ENCODE measurements at regions not wholly inside any gene's neighbourhood (a gene's known extent, or its start where the extent isn't known, plus 50 kb on each side); places are given as distances from the start of the nearest gene placed in this dataset.
"Not testable (repeated sequence)": the region's sequence is repeated elsewhere in the genome, so short reads cannot be mapped to it uniquely, and the experiment has no call there.

GRCh38 chr2:144125751-144126150 is 394.2 kb downstream of the ZEB2 start:
- no peak overlapping the region for H3K4me3 ChIP-seq (ENCODE audit: insufficient read length, low read depth)
- H3K9me3 ChIP-seq (ENCODE audit: insufficient read depth, low read length), result no peaks in the 10 kb centered on the region
- H3K27me3 ChIP-seq (ENCODE audit: insufficient read depth, insufficient read length), result no peaks in the 10 kb centered on the region
- no peaks in the 10 kb centered on the region for H3K36me3 ChIP-seq (ENCODE audit: insufficient read depth, insufficient read length, low read length)
- no peaks in the 10 kb centered on the region for H3K4me1 ChIP-seq (ENCODE audit: insufficient read depth, insufficient read length)
- TF ChIP-seq SUZ12 (IDR thresholded peaks at IDR 0.05; ENCODE audit: extremely low read depth, insufficient read depth, insufficient read length) (no peak), ZNF274 (IDR thresholded peaks at IDR 0.05; ENCODE audit: low read depth, low read length) (no peak), YY1 (IDR thresholded peaks at IDR 0.05; ENCODE audit: insufficient read depth, insufficient read length) (no peak)
- no peak for DNase-seq (ENCODE audit: low read depth, low spot score)
- no peak overlapping the region for H3K9ac ChIP-seq (ENCODE audit: insufficient read length, low read depth)

- TF ChIP-seq ZNF274 (IDR thresholded peaks at IDR 0.05; ENCODE audit: low read depth, low read length) (no peak), SUZ12 (IDR thresholded peaks at IDR 0.05; ENCODE audit: extremely low read depth, insufficient read depth, insufficient read length) (no peak), YY1 (IDR thresholded peaks at IDR 0.05; ENCODE audit: insufficient read depth, insufficient read length) (no peak)
- H3K4me3 ChIP-seq (ENCODE audit: insufficient read length, low read depth), result no peak overlapping the region
- no peak for DNase-seq (ENCODE audit: low read depth, low spot score)
These were observed 395.0 kb downstream of the ZEB2 start for GRCh38 chr2:144124882-144125281.

GRCh38 chr2:144120487-144120886 is 399.4 kb downstream of the ZEB2 start:
- no peaks in the 10 kb centered on the region for H3K9me3 ChIP-seq (ENCODE audit: insufficient read depth, low read length)
- no peak overlapping the region for H3K4me3 ChIP-seq (ENCODE audit: insufficient read length, low read depth)
- H3K36me3 ChIP-seq (ENCODE audit: insufficient read depth, insufficient read length, low read length), result no peaks in the 10 kb centered on the region
- no peak overlapping the region for H3K9ac ChIP-seq (ENCODE audit: insufficient read length, low read depth)
- DNase-seq (ENCODE audit: low read depth, low spot score), result no peak
- TF ChIP-seq SUZ12 (IDR thresholded peaks at IDR 0.05; ENCODE audit: extremely low read depth, insufficient read depth, insufficient read length) (no peak), ZNF274 (IDR thresholded peaks at IDR 0.05; ENCODE audit: low read depth, low read length) (no peak), YY1 (IDR thresholded peaks at IDR 0.05; ENCODE audit: insufficient read depth, insufficient read length) (no peak)
- no peaks in the 10 kb centered on the region for H3K4me1 ChIP-seq (ENCODE audit: insufficient read depth, insufficient read length)
- no peaks in the 10 kb centered on the region for H3K27me3 ChIP-seq (ENCODE audit: insufficient read depth, insufficient read length)

More at GRCh38 chr2:144124882-144125281, 395.0 kb downstream of the ZEB2 start:
- no peaks in the 10 kb centered on the region for H3K27me3 ChIP-seq (ENCODE audit: insufficient read depth, insufficient read length)
- no peaks in the 10 kb centered on the region for H3K4me1 ChIP-seq (ENCODE audit: insufficient read depth, insufficient read length)
- H3K9me3 ChIP-seq (ENCODE audit: insufficient read depth, low read length), result no peaks in the 10 kb centered on the region
- H3K36me3 ChIP-seq (ENCODE audit: insufficient read depth, insufficient read length, low read length), result no peaks in the 10 kb centered on the region
- H3K9ac ChIP-seq (ENCODE audit: insufficient read length, low read depth), result no peak overlapping the region

GRCh38 chr2:144117086-144117485 is 402.8 kb downstream of the ZEB2 start:
- no peaks in the 10 kb centered on the region for H3K9me3 ChIP-seq (ENCODE audit: insufficient read depth, low read length)
- H3K4me1 ChIP-seq (ENCODE audit: insufficient read depth, insufficient read length), result no peaks in the 10 kb centered on the region
- DNase-seq (ENCODE audit: low read depth, low spot score), result no peak
- H3K27me3 ChIP-seq (ENCODE audit: insufficient read depth, insufficient read length), result no peaks in the 10 kb centered on the region
- H3K4me3 ChIP-seq (ENCODE audit: insufficient read length, low read depth), result no peak overlapping the region
- TF ChIP-seq YY1 (IDR thresholded peaks at IDR 0.05; ENCODE audit: insufficient read depth, insufficient read length) (no peak), SUZ12 (IDR thresholded peaks at IDR 0.05; ENCODE audit: extremely low read depth, insufficient read depth, insufficient read length) (no peak), ZNF274 (IDR thresholded peaks at IDR 0.05; ENCODE audit: low read depth, low read length) (no peak)
- no peaks in the 10 kb centered on the region for H3K36me3 ChIP-seq (ENCODE audit: insufficient read depth, insufficient read length, low read length)
- no peak overlapping the region for H3K9ac ChIP-seq (ENCODE audit: insufficient read length, low read depth)

- Histone ChIP-seq H3K4me3 (ENCODE audit: insufficient read length, low read depth) (no peak overlapping the region), H3K4me1 (ENCODE audit: insufficient read depth, insufficient read length) (no peaks in the 10 kb centered on the region), H3K9me3 (ENCODE audit: insufficient read depth, low read length) (no peaks in the 10 kb centered on the region), H3K9ac (ENCODE audit: insufficient read length, low read depth) (no peak overlapping the region), H3K36me3 (ENCODE audit: insufficient read depth, insufficient read length, low read length) (no peaks in the 10 kb centered on the region), H3K27me3 (ENCODE audit: insufficient read depth, insufficient read length) (no peaks in the 10 kb centered on the region)
- no peak for DNase-seq (ENCODE audit: low read depth, low spot score)
- TF ChIP-seq SUZ12 (IDR thresholded peaks at IDR 0.05; ENCODE audit: extremely low read depth, insufficient read depth, insufficient read length) (no peak), ZNF274 (IDR thresholded peaks at IDR 0.05; ENCODE audit: low read depth, low read length) (no peak), YY1 (IDR thresholded peaks at IDR 0.05; ENCODE audit: insufficient read depth, insufficient read length) (no peak)
These were observed 404.1 kb downstream of the ZEB2 start for GRCh38 chr2:144115739-144116291.

- DNase-seq (ENCODE audit: low read depth, low spot score), result no peak
- Histone ChIP-seq H3K36me3 (ENCODE audit: insufficient read depth, insufficient read length, low read length) (no peaks in the 10 kb centered on the region), H3K4me1 (ENCODE audit: insufficient read depth, insufficient read length) (no peaks in the 10 kb centered on the region), H3K9ac (ENCODE audit: insufficient read length, low read depth) (no peak overlapping the region), H3K27me3 (ENCODE audit: insufficient read depth, insufficient read length) (no peaks in the 10 kb centered on the region), H3K4me3 (ENCODE audit: insufficient read length, low read depth) (no peak overlapping the region), H3K9me3 (ENCODE audit: insufficient read depth, low read length) (no peaks in the 10 kb centered on the region)
- no peak for TF ChIP-seq YY1 (IDR thresholded peaks at IDR 0.05; ENCODE audit: insufficient read depth, insufficient read length)
- TF ChIP-seq ZNF274 (IDR thresholded peaks at IDR 0.05; ENCODE audit: low read depth, low read length), result no peak
These were observed 405.2 kb downstream of the ZEB2 start for GRCh38 chr2:144114760-144115159.

- H3K9me3 ChIP-seq (ENCODE audit: insufficient read depth, low read length), result no peaks in the 10 kb centered on the region
- no peaks in the 10 kb centered on the region for H3K36me3 ChIP-seq (ENCODE audit: insufficient read depth, insufficient read length, low read length)
- DNase-seq (ENCODE audit: low read depth, low spot score), result no peak
- H3K27me3 ChIP-seq (ENCODE audit: insufficient read depth, insufficient read length), result no peaks in the 10 kb centered on the region
- H3K4me3 ChIP-seq (ENCODE audit: insufficient read length, low read depth), result no peak overlapping the region
- no peak overlapping the region for H3K9ac ChIP-seq (ENCODE audit: insufficient read length, low read depth)
- no peaks in the 10 kb centered on the region for H3K4me1 ChIP-seq (ENCODE audit: insufficient read depth, insufficient read length)
- TF ChIP-seq ZNF274 (IDR thresholded peaks at IDR 0.05; ENCODE audit: low read depth, low read length), result no peak
- TF ChIP-seq YY1 (IDR thresholded peaks at IDR 0.05; ENCODE audit: insufficient read depth, insufficient read length), result no peak
- no peak for TF ChIP-seq SUZ12 (IDR thresholded peaks at IDR 0.05; ENCODE audit: extremely low read depth, insufficient read depth, insufficient read length)
These were observed 408.5 kb downstream of the ZEB2 start for GRCh38 chr2:144111437-144111836.

GRCh38 chr2:144106104-144106503 is 413.8 kb downstream of the ZEB2 start:
- H3K36me3 ChIP-seq (ENCODE audit: insufficient read depth, insufficient read length, low read length); H3K4me1 ChIP-seq (ENCODE audit: insufficient read depth, insufficient read length): not testable (repeated sequence)

More at GRCh38 chr2:144106104-144106503, 413.8 kb downstream of the ZEB2 start:
- not testable (repeated sequence) for H3K4me3 ChIP-seq (ENCODE audit: insufficient read length, low read depth); DNase-seq (ENCODE audit: low read depth, low spot score); H3K9ac ChIP-seq (ENCODE audit: insufficient read length, low read depth); H3K27me3 ChIP-seq (ENCODE audit: insufficient read depth, insufficient read length)
- peaks cover 19% of the 10 kb centered on the region for H3K9me3 ChIP-seq (ENCODE audit: insufficient read depth, low read length)

Data from NT2/D1 (cell line).